ENCODE measurements at regions not wholly inside any gene's neighbourhood (a gene's known extent, or its start where the extent isn't known, plus 50 kb on each side); places are given as distances from the start of the nearest gene placed in this dataset.

DNA sequence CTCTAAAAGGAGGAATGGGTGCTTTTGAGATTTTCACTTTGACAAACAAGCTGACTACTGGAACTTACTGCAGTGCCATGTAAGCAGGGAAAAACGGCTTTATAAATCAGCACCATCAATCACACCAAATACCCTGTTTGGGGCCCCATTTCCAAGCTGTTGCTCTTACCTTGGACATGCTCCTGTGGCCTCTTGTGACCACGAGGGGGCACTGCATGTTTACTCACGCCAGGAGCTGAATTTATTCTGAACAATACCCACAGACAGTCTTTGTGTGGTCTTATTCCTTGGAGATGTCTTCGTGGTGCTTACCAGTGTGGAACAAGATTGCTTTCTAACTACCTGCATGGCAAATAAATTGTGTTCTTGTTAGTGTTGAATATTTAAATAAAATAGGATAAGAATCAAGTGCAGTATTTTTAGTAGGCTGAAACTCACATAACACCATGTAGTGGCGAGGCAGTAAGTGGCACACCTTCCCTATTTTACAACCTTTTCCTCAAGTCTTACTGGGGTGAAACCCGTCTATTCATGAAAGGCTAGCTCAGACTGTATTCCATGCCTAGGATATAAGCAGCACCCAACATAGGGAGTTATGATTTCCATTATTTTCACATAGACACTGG lies 155.5 kb upstream of the NMUR2 start:
- DNase-seq (ENCODE audit: extremely low spot score, unreplicated experiment), result no peak
- no peak overlapping the region for H3K4me3 Mint-ChIP-seq (ENCODE audit: unreplicated experiment)
- H3K27me3 Mint-ChIP-seq (ENCODE audit: unreplicated experiment), result peaks cover 4% of the 10 kb centered on the region
- H3K27ac Mint-ChIP-seq (ENCODE audit: unreplicated experiment), result no peak overlapping the region
- TF ChIP-seq, protein P1, sequence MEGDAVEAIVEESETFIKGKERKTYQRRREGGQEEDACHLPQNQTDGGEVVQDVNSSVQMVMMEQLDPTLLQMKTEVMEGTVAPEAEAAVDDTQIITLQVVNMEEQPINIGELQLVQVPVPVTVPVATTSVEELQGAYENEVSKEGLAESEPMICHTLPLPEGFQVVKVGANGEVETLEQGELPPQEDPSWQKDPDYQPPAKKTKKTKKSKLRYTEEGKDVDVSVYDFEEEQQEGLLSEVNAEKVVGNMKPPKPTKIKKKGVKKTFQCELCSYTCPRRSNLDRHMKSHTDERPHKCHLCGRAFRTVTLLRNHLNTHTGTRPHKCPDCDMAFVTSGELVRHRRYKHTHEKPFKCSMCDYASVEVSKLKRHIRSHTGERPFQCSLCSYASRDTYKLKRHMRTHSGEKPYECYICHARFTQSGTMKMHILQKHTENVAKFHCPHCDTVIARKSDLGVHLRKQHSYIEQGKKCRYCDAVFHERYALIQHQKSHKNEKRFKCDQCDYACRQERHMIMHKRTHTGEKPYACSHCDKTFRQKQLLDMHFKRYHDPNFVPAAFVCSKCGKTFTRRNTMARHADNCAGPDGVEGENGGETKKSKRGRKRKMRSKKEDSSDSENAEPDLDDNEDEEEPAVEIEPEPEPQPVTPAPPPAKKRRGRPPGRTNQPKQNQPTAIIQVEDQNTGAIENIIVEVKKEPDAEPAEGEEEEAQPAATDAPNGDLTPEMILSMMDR (IDR thresholded peaks at IDR 0.05), result peak; percentile 76
- H3K4me1 Mint-ChIP-seq (ENCODE audit: unreplicated experiment), result no peaks in the 10 kb centered on the region
- no peaks in the 10 kb centered on the region for H3K9me3 Mint-ChIP-seq (ENCODE audit: unreplicated experiment)
- H3K36me3 Mint-ChIP-seq (ENCODE audit: unreplicated experiment), result no peaks in the 10 kb centered on the region

DNA sequence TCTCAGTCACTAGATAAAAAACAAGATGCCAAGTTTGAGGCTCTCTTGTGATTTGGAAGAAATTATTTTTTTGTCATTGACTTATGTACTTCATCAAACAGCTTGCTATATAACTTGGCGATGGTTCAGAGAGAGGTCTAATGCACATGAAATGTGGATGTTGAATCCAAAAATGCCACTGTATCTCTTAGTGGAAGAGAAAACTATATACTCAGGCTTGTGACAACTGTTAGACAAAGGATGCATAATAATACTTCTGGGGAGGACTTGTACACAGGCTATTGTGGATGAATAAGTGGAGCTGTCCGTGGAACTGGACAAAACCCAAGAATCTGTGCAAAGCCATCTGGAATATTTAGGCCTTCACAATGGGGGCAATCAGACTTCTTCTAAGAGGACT lies 162.9 kb upstream of the NMUR2 start:
- DNase-seq (ENCODE audit: extremely low spot score, unreplicated experiment), result no peak
- TF ChIP-seq, protein P1 (IDR thresholded peaks at IDR 0.05), result no peak
- H3K4me1 Mint-ChIP-seq (ENCODE audit: unreplicated experiment), result no peaks in the 10 kb centered on the region
- H3K27me3 Mint-ChIP-seq (ENCODE audit: unreplicated experiment), result no peaks in the 10 kb centered on the region
- H3K4me3 Mint-ChIP-seq (ENCODE audit: unreplicated experiment), result no peak overlapping the region
- H3K9me3 Mint-ChIP-seq (ENCODE audit: unreplicated experiment), result no peaks in the 10 kb centered on the region
- no peak overlapping the region for H3K27ac Mint-ChIP-seq (ENCODE audit: unreplicated experiment)
- no peaks in the 10 kb centered on the region for H3K36me3 Mint-ChIP-seq (ENCODE audit: unreplicated experiment)

DNA sequence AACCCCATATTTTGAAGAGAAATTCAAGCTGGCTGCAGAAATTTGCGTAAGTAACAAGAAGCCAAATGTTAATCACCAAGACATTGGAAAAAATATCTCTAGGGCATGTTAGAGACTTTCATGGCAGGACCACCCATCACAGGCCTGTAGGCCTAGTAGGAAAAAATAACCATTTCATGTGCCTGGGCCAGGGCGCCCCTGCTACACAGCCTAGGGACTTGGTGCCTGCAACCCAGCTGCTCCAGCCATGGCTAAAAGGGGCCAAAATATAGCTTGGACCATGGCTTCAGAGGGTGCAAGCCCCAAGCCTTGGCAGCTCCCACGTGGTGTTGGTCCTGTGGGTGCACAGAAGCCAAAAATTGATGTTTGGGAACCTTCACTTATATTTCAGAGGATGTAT lies 167.7 kb upstream of the NMUR2 start:
- no peak overlapping the region for H3K27ac Mint-ChIP-seq (ENCODE audit: unreplicated experiment)
- no peaks in the 10 kb centered on the region for H3K27me3 Mint-ChIP-seq (ENCODE audit: unreplicated experiment)

DNA sequence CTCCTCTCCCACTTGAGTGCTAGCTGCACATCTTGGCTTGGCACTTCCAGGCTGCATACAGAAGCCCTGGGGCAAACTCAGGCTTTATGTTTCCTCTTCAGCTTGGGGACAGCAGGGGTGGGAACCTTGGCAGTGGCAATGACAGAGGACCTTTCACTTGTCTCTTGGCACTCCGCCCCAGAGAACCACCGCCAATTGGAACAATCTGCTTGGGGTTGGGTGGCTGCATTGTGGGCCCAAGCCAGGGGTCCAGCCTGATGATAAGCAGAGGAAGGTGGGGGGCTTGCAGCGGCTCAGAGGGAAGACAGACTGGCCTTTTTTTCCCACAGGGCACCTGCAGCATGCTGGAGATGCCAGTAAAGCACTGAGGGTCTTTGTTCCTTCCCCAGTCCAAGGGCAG lies 179.0 kb upstream of the NMUR2 start:
- Mint-ChIP-seq H3K36me3 (ENCODE audit: unreplicated experiment) (no peaks in the 10 kb centered on the region), H3K4me3 (ENCODE audit: unreplicated experiment) (no peak overlapping the region), H3K4me1 (ENCODE audit: unreplicated experiment) (no peaks in the 10 kb centered on the region), H3K27me3 (ENCODE audit: unreplicated experiment) (no peaks in the 10 kb centered on the region), H3K27ac (ENCODE audit: unreplicated experiment) (no peak overlapping the region), H3K9me3 (ENCODE audit: unreplicated experiment) (peaks cover 22% of the 10 kb centered on the region)
- no peak for DNase-seq (ENCODE audit: extremely low spot score, unreplicated experiment)
- TF ChIP-seq, protein P1 (IDR thresholded peaks at IDR 0.05), result no peak

More for the DNA sequence above, 167.7 kb upstream of the NMUR2 start:
- Mint-ChIP-seq H3K9me3 (ENCODE audit: unreplicated experiment) (no peaks in the 10 kb centered on the region), H3K36me3 (ENCODE audit: unreplicated experiment) (no peaks in the 10 kb centered on the region), H3K4me3 (ENCODE audit: unreplicated experiment) (no peak overlapping the region), H3K4me1 (ENCODE audit: unreplicated experiment) (no peaks in the 10 kb centered on the region)
- TF ChIP-seq, protein P1 (IDR thresholded peaks at IDR 0.05), result no peak
- DNase-seq (ENCODE audit: extremely low spot score, unreplicated experiment), result no peak

DNA sequence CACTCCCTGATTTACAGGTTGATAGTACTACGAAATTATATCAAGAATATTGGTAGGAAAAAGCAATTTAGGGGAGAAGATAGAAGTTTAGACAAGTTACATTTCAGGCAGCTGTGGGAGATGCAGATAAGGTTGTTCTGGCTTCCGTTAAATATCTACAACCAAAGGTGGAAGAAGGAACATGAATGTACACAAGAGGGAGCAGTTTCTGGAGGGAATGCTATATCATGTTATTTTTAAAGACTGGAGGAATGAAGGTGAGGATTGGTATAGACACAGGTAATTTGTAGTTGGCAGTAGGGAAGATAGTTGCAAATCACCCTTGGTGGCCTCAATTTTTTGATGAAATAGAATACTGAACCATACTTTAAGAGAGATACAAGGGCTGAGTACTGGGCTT lies 187.3 kb upstream of the NMUR2 start:
- Mint-ChIP-seq H3K27me3 (ENCODE audit: unreplicated experiment) (no peaks in the 10 kb centered on the region), H3K9me3 (ENCODE audit: unreplicated experiment) (peaks cover 12% of the 10 kb centered on the region), H3K4me3 (ENCODE audit: unreplicated experiment) (no peak overlapping the region), H3K27ac (ENCODE audit: unreplicated experiment) (no peak overlapping the region), H3K36me3 (ENCODE audit: unreplicated experiment) (no peaks in the 10 kb centered on the region), H3K4me1 (ENCODE audit: unreplicated experiment) (no peaks in the 10 kb centered on the region)
- TF ChIP-seq, protein P1 (IDR thresholded peaks at IDR 0.05), result no peak
- DNase-seq (ENCODE audit: extremely low spot score, unreplicated experiment), result no peak

Data from osteocyte (in vitro differentiated cells).